MM.1S (cell line): ENCODE measurements at regions not wholly inside any gene's neighbourhood (a gene's known extent, or its start where the extent isn't known, plus 50 kb on each side); places are given as distances from the start of the nearest gene placed in this dataset.

Experiments used
- DNase-seq: peaks from one replicate; pipeline ENCODE4 v3.0.0-alpha.2; 2015
- H2AFZ ChIP-seq: fragments of 300-600 bp; sonication (generic); 2 replicates; pipeline ENCODE4 v1.6.0; 2016; ENCODE audit warnings: antibody characterized with exemption, low read length
- H3F3A ChIP-seq: fragments of 300-600 bp; sonication (generic); 2 replicates; pipeline ENCODE4 v1.6.1; 2016; ENCODE audit warnings: mild to moderate bottlenecking, antibody characterized with exemption, low read length, moderate library complexity, mixed read lengths; ENCODE audit not compliant: insufficient read depth
- H3K27ac ChIP-seq: fragments of 300-600 bp; sonication (generic); 2 replicates; pipeline ENCODE4 v1.5.1; 2016; ENCODE audit warnings: mild to moderate bottlenecking, low read length
- H3K27me3 ChIP-seq: fragments of 300-600 bp; sonication (generic); replicated peaks from 2 replicates; pipeline ENCODE4 v1.6.0; 2016; ENCODE audit warnings: low read length; ENCODE audit not compliant: insufficient read depth
- H3K36me3 ChIP-seq: fragments of 300-600 bp; sonication (generic); replicated peaks from 2 replicates; pipeline ENCODE4 v1.6.1; 2016; ENCODE audit warnings: mild to moderate bottlenecking, low read length, mixed read lengths; ENCODE audit not compliant: insufficient read depth
- H3K4me1 ChIP-seq: fragments of 300-600 bp; sonication (generic); 2 replicates; pipeline ENCODE4 v1.6.1; 2016; ENCODE audit warnings: low read length, mixed read lengths
- H3K4me2 ChIP-seq: fragments of 300-600 bp; sonication (generic); 2 replicates; pipeline ENCODE4 v1.6.0; 2016; ENCODE audit warnings: low read depth, low read length
- H3K4me3 ChIP-seq: fragments of 300-600 bp; sonication (generic); 2 replicates; pipeline ENCODE4 v1.5.1; 2016; ENCODE audit warnings: low read length, mixed read lengths
- H3K79me2 ChIP-seq: fragments of 300-600 bp; sonication (generic); 2 replicates; pipeline ENCODE4 v1.6.1; 2016; ENCODE audit warnings: mixed run types, low read length, mixed read lengths
- H3K9ac ChIP-seq: fragments of 300-600 bp; sonication (generic); 2 replicates; pipeline ENCODE4 v1.6.1; 2016; ENCODE audit warnings: low read length, mixed read lengths
- H3K9me2 ChIP-seq: fragments of 300-600 bp; sonication (generic); replicated peaks from 2 replicates; pipeline ENCODE4 v1.6.1; 2016; ENCODE audit warnings: mild to moderate bottlenecking, low read length, mixed read lengths; ENCODE audit not compliant: insufficient read depth
- H3K9me3 ChIP-seq: fragments of 300-600 bp; sonication (generic); replicated peaks from 2 replicates; pipeline ENCODE4 v1.6.1; 2016; ENCODE audit warnings: mild to moderate bottlenecking, low read length, mixed read lengths; ENCODE audit not compliant: insufficient read depth
- H4K20me1 ChIP-seq: fragments of 300-600 bp; sonication (generic); 2 replicates; pipeline ENCODE4 v1.6.1; 2016; ENCODE audit warnings: mild to moderate bottlenecking, low read length, moderate library complexity, mixed read lengths; ENCODE audit not compliant: insufficient read depth
- CTCF ChIP-seq: fragments of 300-600 bp; sonication (generic); IDR thresholded peaks from 2 replicates; pipeline ENCODE4 v1.5.1; 2016; ENCODE audit warnings: antibody characterized with exemption, low read length, mixed read lengths
- EZH2 ChIP-seq: fragments of 300-600 bp; sonication (generic); optimal IDR thresholded peaks from 2 replicates; pipeline ENCODE3; 2017; ENCODE audit warnings: low read depth, mild to moderate bottlenecking, antibody characterized with exemption, low read length, mixed read lengths
- EZH2phosphoT487 ChIP-seq: fragments of 300-600 bp; sonication (generic); IDR thresholded peaks from 2 replicates; pipeline ENCODE4 v1.6.1; 2018; ENCODE audit warnings: antibody characterized with exemption, low read length

GRCh38 chrX:45422216-45422925 is 221.7 kb upstream of the DIPK2B start:
- DNase-seq = no peak

GRCh38 chrX:45421806-45422205 is 221.1 kb upstream of the DIPK2B start:
- Histone ChIP-seq H3K27me3 (no peaks in the 10 kb centered on the region), H3K9me2 (no peaks in the 10 kb centered on the region), H3F3A (no peaks in the 10 kb centered on the region), H3K4me3 (no peak overlapping the region), H3K4me2 (no peak overlapping the region), H3K9me3 (no peaks in the 10 kb centered on the region), H3K4me1 (no peaks in the 10 kb centered on the region), H4K20me1 (no peaks in the 10 kb centered on the region), H3K9ac (no peak overlapping the region), H3K27ac (no peak overlapping the region), H3K79me2 (no peaks in the 10 kb centered on the region), H2AFZ (no peak overlapping the region), H3K36me3 (no peaks in the 10 kb centered on the region)
- TF ChIP-seq EZH2 = no peak
- TF ChIP-seq CTCF = no peak
- TF ChIP-seq EZH2phosphoT487 = no peak
- DNase-seq = no peak

More at GRCh38 chrX:45422216-45422925, 221.7 kb upstream of the DIPK2B start:
- TF ChIP-seq EZH2 (no peak), CTCF (no peak), EZH2phosphoT487 (no peak)
- Histone ChIP-seq H3K79me2 (no peaks in the 10 kb centered on the region), H3K4me3 (no peak overlapping the region), H3K27me3 (no peaks in the 10 kb centered on the region), H3K9me2 (no peaks in the 10 kb centered on the region), H2AFZ (no peak overlapping the region), H3K9ac (no peak overlapping the region), H3K9me3 (no peaks in the 10 kb centered on the region), H4K20me1 (no peaks in the 10 kb centered on the region), H3K36me3 (no peaks in the 10 kb centered on the region), H3F3A (no peaks in the 10 kb centered on the region), H3K4me2 (no peak overlapping the region), H3K4me1 (no peaks in the 10 kb centered on the region), H3K27ac (no peak overlapping the region)

GRCh38 chrX:45404206-45404605 is 203.5 kb upstream of the DIPK2B start:
- Histone ChIP-seq H2AFZ (no peak overlapping the region), H3K9ac (no peak overlapping the region)
- TF ChIP-seq EZH2 (no peak), CTCF (no peak), EZH2phosphoT487 (no peak)

More at GRCh38 chrX:45404206-45404605, 203.5 kb upstream of the DIPK2B start:
- no peaks in the 10 kb centered on the region for H3K9me3 ChIP-seq
- H3F3A ChIP-seq = no peaks in the 10 kb centered on the region
- H3K4me3 ChIP-seq = no peak overlapping the region
- no peaks in the 10 kb centered on the region for H3K9me2 ChIP-seq
- no peaks in the 10 kb centered on the region for H3K27me3 ChIP-seq
- no peaks in the 10 kb centered on the region for H3K36me3 ChIP-seq
- DNase-seq = no peak
- H3K27ac ChIP-seq = no peak overlapping the region
- H3K4me2 ChIP-seq = no peak overlapping the region
- no peaks in the 10 kb centered on the region for H4K20me1 ChIP-seq
- no peaks in the 10 kb centered on the region for H3K79me2 ChIP-seq
- H3K4me1 ChIP-seq = peaks cover 10% of the 10 kb centered on the region
